Activated CD4-positive, alpha-beta memory T cell treated with anti-CD3 and anti-CD28 coated beads, Interleukin-2, amount 10 ng/mL, durations not matched to agents 7 days and 5 days (primary cell): ENCODE measurements at regions not wholly inside any gene's neighbourhood (a gene's known extent, or its start where the extent isn't known, plus 50 kb on each side); places are given as distances from the start of the nearest gene placed in this dataset.
"Not testable (repeated sequence)": the region's sequence is repeated elsewhere in the genome, so short reads cannot be mapped to it uniquely, and the experiment has no call there.

Experiments
- CTCF ChIA-PET: fragments of 350-600 bp; sonication (Branson Sonifier 250); formaldehyde crosslinking; loops from one replicate; lab custom pipeline; 2021; ENCODE audit warnings: antibody characterized with exemption, inconsistent platforms; lab: Charles Lee
- POLR2A ChIA-PET: fragments of 350-600 bp; sonication (Branson Sonifier 250); formaldehyde crosslinking; loops from one replicate; lab custom pipeline; 2021; ENCODE audit warnings: antibody characterized with exemption; lab: Charles Lee
- DNase-seq: peaks from one replicate; pipeline ENCODE4 v3.0.0-alpha.2; 2020
- H3K27ac Mint-ChIP-seq: one replicate; pipeline ENCODE4 v1.8.0; 2021; ENCODE audit warnings: mild to moderate bottlenecking, mixed read lengths
- H3K27me3 Mint-ChIP-seq: one replicate; pipeline ENCODE4 v1.8.0; 2021; ENCODE audit warnings: mixed read lengths
- H3K36me3 Mint-ChIP-seq: one replicate; pipeline ENCODE4 v1.8.0; 2021; ENCODE audit warnings: low read depth, mixed read lengths
- H3K4me1 Mint-ChIP-seq: one replicate; pipeline ENCODE4 v1.8.0; 2021; ENCODE audit warnings: mixed read lengths
- H3K4me3 Mint-ChIP-seq: one replicate; pipeline ENCODE4 v1.8.0; 2021; ENCODE audit warnings: mild to moderate bottlenecking, mixed read lengths
- H3K9me3 Mint-ChIP-seq: one replicate; pipeline ENCODE4 v1.8.0; 2021; ENCODE audit warnings: mixed read lengths

DNA sequence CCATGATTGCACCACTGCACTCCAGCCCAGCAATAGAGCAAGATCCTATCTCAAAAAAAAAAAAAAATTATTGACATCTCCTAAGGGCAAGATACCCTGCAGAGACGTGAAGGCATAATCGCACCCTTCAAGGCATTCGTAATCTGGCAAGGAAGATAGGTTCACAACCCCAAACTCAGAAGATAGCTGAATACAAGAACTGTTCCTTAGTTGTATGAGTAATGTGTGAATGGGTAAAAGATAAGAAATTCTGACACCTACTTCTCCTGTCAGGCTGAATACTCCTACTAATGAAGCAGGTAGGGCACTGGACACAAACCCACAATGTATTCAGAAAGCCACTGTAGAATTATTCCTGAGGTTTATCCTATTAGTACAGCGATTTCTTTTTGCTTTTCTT lies 882.4 kb upstream of the AUTS2 start:
- H3K9me3 Mint-ChIP-seq: peaks cover 22% of the 10 kb centered on the region
- no peak overlapping the region for H3K4me3 Mint-ChIP-seq
- POLR2A ChIA-PET: no interaction called here
- no peak for DNase-seq
- no peaks in the 10 kb centered on the region for H3K27me3 Mint-ChIP-seq
- CTCF ChIA-PET: no interaction called here
- H3K27ac Mint-ChIP-seq: no peak overlapping the region
- H3K36me3 Mint-ChIP-seq: no peaks in the 10 kb centered on the region
- no peaks in the 10 kb centered on the region for H3K4me1 Mint-ChIP-seq

DNA sequence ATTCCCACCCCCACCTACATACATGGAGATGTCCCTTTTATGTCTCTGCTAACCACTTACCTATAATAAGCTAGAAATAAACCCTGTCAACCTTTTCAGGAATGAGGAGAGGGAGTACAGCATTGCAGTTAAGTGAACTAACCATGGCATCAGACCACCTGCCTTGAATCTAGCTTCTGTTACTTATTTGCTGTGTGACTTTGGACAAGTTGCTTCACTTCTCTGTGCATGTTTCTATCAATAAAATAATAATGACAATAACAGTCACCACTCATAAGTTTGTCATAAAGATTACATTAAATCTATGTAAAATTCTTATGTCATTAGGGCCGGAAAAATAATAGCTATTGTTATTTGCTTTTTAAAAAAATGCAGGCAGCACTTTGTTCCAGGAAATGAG lies 881.1 kb upstream of the AUTS2 start:
- Mint-ChIP-seq H3K27ac (no peak overlapping the region), H3K9me3 (peaks cover 17% of the 10 kb centered on the region), H3K36me3 (no peaks in the 10 kb centered on the region), H3K4me1 (no peaks in the 10 kb centered on the region), H3K27me3 (no peaks in the 10 kb centered on the region), H3K4me3 (no peak overlapping the region)
- POLR2A ChIA-PET: no interaction called here
- CTCF ChIA-PET: no interaction called here
- no peak for DNase-seq

DNA sequence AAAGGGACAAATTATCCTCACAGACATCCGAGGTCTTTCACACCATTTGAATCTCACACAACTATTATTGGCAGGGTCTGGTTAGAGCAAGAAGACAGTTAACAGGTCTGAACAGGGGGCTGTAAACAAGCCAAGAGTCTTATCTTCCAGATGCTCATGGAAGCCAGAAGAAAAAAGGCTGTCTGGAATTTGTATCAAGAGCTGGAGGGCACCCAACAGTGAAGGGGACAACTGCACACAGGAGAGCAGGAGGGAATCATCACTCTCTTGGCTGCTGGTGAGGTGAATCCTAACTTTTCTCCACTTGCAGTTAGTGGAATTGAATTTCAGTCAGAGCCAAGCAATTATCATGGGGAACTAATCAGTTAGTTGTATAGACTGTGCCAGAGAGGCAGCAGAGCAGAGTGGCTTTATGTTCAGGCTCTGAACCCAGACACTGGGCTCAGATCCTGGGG lies 880.2 kb upstream of the AUTS2 start:
- Mint-ChIP-seq H3K27ac (no peak overlapping the region), H3K4me1 (no peaks in the 10 kb centered on the region), H3K9me3 (peaks cover 12% of the 10 kb centered on the region), H3K27me3 (no peaks in the 10 kb centered on the region), H3K4me3 (no peak overlapping the region), H3K36me3 (no peaks in the 10 kb centered on the region)
- ChIA-PET POLR2A (no interaction called here), CTCF (interaction anchor here (0.6 kb wide), 1 partner anchor 332 kb away, joined by 3 read pairs; no protein-coding TSS in a partner anchor)
- no peak for DNase-seq

DNA sequence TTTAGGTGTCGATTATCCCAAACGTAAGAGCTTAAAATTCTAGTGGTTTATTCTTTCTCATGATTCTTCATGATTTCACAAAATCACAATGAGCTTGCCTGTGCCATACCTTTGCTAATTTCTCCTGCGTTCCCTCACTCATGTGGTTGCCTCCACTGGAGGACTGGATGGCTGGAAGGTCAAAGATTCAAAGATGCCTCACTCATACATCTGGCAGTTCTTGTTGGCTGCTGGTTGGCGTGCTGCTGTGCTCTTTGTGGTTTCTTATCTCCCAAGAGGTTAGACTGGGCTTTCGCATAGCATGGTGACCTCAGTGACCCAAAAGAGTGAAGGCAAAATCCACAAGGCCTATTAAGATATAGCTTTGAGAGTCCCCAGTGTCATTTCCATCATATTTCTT lies 877.6 kb upstream of the AUTS2 start:
- H3K4me1 Mint-ChIP-seq: no peaks in the 10 kb centered on the region
- H3K27me3 Mint-ChIP-seq: no peaks in the 10 kb centered on the region
- H3K36me3 Mint-ChIP-seq: no peaks in the 10 kb centered on the region
- no peak overlapping the region for H3K4me3 Mint-ChIP-seq
- POLR2A ChIA-PET: no interaction called here
- peaks cover 11% of the 10 kb centered on the region for H3K9me3 Mint-ChIP-seq
- no peak for DNase-seq
- CTCF ChIA-PET: no interaction called here
- H3K27ac Mint-ChIP-seq: no peak overlapping the region

DNA sequence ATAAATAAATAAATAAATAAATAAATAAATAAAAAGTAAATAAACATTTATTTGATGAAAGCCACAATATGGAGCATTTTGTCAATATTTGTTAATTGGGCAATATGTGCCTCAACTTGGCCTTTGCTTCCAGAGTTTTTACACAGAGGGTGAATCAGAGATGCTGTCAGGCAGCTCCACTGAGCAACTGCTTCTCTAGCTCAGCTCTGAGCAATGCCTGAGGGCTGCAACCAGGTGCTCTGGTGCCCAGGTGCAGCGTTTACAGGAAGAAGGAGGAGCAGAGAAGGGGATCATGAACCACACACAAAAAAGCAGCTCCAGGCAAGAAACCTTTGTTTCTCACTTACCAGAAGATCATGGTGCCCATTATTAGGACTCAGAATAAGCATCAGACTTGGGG lies 876.2 kb upstream of the AUTS2 start:
- Mint-ChIP-seq H3K27me3 (no peaks in the 10 kb centered on the region), H3K4me3 (no peak overlapping the region), H3K27ac (no peak overlapping the region), H3K9me3 (peaks cover 18% of the 10 kb centered on the region), H3K4me1 (no peaks in the 10 kb centered on the region), H3K36me3 (no peaks in the 10 kb centered on the region)
- ChIA-PET CTCF (no interaction called here), POLR2A (no interaction called here)
- DNase-seq: no peak

DNA sequence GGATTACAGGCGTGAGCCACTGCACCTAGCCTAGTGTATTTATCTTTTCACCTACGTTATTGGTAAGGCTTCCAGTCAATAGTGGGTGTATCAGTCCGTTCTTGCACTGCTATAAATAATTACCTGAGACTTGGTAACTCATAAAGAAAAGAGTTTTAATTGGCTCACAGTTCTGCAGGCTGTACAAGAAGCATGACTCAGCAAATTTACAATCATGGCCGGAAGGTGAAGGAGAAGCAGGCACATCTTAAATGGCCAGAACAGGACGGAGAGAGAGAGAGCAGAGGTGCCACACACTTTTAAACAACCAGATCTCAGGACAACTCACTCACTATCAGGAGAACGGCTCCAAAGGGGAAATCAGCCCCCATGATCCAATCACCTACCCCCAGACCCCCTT lies 873.3 kb upstream of the AUTS2 start:
- Mint-ChIP-seq H3K27me3 (no peaks in the 10 kb centered on the region), H3K27ac (no peak overlapping the region), H3K9me3 (peaks cover 12% of the 10 kb centered on the region), H3K36me3 (no peaks in the 10 kb centered on the region), H3K4me3 (no peak overlapping the region), H3K4me1 (no peaks in the 10 kb centered on the region)
- ChIA-PET POLR2A (no interaction called here), CTCF (no interaction called here)
- no peak for DNase-seq

DNA sequence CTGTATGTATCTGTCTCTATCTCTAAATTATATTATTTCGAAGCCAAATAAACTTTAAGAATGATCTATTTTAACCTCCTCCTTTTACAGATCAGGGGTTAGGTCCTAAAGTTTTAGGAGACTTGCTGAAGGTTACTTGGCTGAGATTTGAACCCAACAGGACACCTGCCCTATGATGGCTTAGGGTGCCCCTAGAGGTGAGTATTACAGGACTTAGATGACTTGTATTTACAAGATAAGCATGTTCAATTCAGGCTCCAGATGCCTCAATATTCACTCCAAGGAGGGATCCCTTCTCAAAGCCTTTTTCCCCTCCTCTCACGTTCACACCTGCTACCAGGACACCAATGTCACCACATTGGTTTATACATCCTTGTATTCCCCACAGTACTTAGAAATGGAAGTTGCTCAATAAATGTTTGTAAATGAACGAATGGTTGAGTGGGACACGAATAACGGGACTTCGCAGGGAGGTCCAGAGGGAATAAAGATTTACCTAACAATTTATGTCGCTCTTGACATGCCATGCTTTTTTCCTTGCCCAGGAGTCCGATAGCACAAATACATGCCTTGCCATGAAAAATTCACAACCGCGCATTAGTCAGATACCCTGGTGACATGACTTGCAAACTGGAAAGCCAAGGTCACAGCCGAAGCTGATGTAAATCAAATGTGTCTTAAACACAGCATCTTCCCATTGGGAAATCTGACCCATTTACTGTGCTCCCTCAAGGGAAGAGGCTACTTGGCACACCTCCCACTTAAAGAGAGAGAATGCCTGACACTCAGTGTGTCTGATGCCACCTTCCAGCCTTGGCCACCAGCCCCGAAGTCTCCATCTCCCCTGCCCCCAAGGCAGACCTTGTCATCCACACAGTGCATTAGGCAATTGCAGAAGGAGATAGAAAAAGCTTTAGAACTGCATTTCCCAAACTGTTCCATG lies 872.2 kb upstream of the AUTS2 start:
- Mint-ChIP-seq H3K27me3 (no peaks in the 10 kb centered on the region), H3K36me3 (no peaks in the 10 kb centered on the region), H3K4me3 (no peak overlapping the region), H3K27ac (no peak overlapping the region), H3K9me3 (peaks cover 12% of the 10 kb centered on the region), H3K4me1 (no peaks in the 10 kb centered on the region)
- ChIA-PET CTCF (no interaction called here), POLR2A (no interaction called here)
- no peak for DNase-seq

DNA sequence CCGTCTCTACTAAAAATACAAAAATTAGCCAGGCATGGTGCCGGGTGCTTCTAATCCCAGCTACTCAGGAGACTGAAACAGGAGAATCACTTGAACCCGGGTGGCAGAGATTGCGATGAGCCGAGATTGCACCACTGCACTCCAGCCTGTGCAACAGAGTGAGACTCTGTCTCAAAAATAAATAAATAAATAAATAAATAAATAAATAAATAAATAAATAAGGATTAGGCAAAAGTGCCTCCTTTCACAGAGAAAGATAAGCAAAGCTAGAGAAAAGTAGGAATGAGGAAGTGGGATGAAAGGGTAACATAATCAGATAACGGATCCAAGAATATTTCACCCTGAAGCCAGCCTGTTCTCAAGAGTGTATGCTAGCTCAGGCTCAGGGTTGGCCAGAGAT lies 869.6 kb upstream of the AUTS2 start:
- H3K27ac Mint-ChIP-seq, DNase-seq, H3K36me3 Mint-ChIP-seq, H3K4me3 Mint-ChIP-seq, POLR2A ChIA-PET, H3K9me3 Mint-ChIP-seq, H3K4me1 Mint-ChIP-seq, H3K27me3 Mint-ChIP-seq, CTCF ChIA-PET: not testable (repeated sequence)

DNA sequence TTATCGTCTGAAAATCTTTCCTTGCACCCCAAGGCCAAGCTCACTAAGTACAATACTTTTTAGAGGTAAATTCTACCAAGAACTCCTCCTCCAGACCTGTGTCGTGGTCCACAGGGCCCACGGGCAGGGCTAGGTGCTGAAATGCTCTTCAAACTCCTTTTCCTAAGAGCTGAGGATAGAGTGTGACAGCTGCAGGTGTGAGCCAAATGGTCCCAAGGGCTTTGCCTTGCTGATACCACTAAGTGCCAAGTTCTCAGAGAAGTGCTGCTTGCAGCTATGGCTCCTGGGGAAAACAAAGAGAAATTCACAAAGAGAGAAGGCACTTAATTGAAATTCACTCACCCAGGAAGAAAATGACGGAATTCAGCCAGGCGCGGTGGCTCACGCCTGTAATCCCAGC lies 868.9 kb upstream of the AUTS2 start:
- no peak overlapping the region for H3K4me3 Mint-ChIP-seq
- H3K4me1 Mint-ChIP-seq: no peaks in the 10 kb centered on the region
- peaks cover 9% of the 10 kb centered on the region for H3K9me3 Mint-ChIP-seq
- no peak for DNase-seq
- no peak overlapping the region for H3K27ac Mint-ChIP-seq
- H3K36me3 Mint-ChIP-seq: no peaks in the 10 kb centered on the region
- ChIA-PET CTCF (no interaction called here), POLR2A (no interaction called here)
- H3K27me3 Mint-ChIP-seq: no peaks in the 10 kb centered on the region

DNA sequence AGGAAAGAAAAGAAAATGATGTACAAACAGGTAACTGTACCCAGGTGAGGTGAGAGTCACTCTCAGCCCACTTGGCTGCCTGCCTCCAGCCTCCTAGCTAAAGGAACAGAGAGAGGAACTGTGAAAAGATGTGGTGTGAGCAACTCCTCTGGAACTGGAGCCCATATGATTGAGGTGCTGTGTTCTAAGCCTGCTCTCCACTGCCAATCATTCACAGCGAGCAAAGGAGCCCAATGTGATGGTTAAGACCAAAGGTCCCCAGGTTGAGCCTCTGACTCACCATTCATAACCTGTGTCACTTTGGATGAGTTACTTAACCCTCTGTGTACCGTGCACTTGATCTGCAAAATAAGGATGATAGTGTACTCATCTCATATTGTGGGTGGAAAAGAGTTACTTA lies 868.1 kb upstream of the AUTS2 start:
- Mint-ChIP-seq H3K27me3 (no peaks in the 10 kb centered on the region), H3K27ac (no peak overlapping the region), H3K4me1 (no peaks in the 10 kb centered on the region), H3K9me3 (peaks cover 10% of the 10 kb centered on the region), H3K4me3 (no peak overlapping the region), H3K36me3 (no peaks in the 10 kb centered on the region)
- ChIA-PET CTCF (no interaction called here), POLR2A (no interaction called here)
- no peak for DNase-seq

DNA sequence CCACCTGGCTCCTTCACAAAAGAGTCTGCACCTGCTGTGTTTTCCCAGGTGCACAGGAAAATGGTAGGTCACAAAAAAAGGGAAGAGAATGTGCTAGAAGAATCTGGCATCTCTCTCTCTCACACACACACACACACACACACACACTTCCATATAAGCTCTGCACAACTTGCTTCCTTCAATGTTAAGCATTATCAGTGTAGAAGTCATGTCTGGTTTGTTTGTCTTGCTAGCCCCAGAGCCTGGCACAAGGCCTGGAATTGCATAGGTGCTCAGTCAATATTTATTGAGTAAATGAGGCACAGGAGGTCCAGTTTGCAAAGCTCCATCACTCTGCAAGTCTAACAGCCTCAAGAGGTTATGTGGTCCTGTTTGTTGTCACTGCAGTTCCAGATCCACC lies 867.3 kb upstream of the AUTS2 start:
- DNase-seq: no peak
- H3K4me3 Mint-ChIP-seq: no peak overlapping the region

DNA sequence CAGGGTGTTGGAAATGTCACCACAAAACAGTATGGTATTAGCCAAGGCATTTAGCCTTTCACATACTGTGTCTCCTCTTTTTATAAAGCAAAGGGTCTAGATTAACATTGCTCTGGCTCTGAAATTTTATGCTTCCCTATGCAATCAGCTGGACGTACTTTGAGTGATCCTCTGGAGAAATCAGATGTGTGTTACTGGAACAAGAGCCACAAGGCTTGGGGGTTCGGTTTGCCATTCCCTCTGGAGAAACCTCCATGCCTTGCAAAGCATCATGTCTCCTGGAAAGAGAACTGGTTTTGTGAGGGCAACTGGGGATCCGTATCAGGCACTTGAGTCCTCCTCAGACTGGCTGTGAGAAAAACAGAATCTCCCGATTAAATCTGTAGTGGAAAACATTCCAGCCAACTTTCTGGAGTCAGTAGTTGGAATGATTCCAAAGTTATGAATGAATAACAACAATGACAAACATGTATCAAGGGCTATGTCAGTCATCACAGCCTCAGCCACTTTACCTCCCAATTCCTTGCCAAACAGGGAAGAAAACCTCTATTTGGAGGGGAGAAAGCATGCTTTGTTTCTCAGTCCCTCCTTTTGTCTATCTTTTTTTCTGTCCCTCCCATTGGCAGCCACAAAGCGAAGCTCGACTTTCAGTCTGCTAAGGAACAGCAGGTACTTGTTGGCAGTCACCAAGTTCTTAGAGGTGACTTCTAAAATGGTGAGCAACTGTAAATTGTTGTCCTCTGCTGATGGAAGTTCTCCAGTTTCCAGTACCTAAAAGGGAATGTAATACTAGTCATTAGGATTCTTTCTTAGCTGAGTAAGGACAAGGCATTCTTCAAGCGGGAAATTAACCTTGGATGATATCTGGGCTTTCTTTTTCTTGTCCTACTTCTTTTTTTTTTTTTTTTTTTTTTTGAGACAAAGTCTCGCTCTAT lies 864.8 kb upstream of the AUTS2 start:
- POLR2A ChIA-PET: no interaction called here
- no peak for DNase-seq
- no peak overlapping the region for H3K27ac Mint-ChIP-seq
- peaks cover 5% of the 10 kb centered on the region for H3K9me3 Mint-ChIP-seq
- no peak overlapping the region for H3K4me3 Mint-ChIP-seq
- no peaks in the 10 kb centered on the region for H3K4me1 Mint-ChIP-seq
- CTCF ChIA-PET: no interaction called here
- no peaks in the 10 kb centered on the region for H3K36me3 Mint-ChIP-seq
- H3K27me3 Mint-ChIP-seq: no peaks in the 10 kb centered on the region

More for the DNA sequence above, 867.3 kb upstream of the AUTS2 start:
- H3K27me3 Mint-ChIP-seq: no peaks in the 10 kb centered on the region
- ChIA-PET POLR2A (no interaction called here), CTCF (no interaction called here)
- peaks cover 9% of the 10 kb centered on the region for H3K9me3 Mint-ChIP-seq
- H3K36me3 Mint-ChIP-seq: no peaks in the 10 kb centered on the region
- no peaks in the 10 kb centered on the region for H3K4me1 Mint-ChIP-seq
- no peak overlapping the region for H3K27ac Mint-ChIP-seq

DNA sequence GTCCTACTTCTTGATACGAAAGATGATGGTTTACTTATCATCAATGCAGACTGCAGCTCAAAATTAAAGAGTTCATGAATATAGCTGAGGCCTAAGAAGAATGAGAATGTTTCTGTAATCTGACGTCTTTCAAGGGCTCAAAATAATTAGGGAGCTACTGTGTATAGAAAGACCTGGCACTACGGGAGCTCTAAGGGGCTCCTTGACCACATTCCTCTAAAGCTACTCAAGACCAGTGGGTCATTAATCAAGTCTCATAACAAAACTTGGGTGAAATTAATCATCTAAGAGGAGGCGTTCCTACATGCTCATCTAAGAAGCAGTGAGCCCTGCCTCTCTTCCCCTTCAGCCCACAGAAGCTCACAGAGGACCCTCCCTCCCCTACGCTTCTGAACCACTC lies 863.8 kb upstream of the AUTS2 start:
- ChIA-PET CTCF (no interaction called here), POLR2A (no interaction called here)
- no peaks in the 10 kb centered on the region for H3K27me3 Mint-ChIP-seq
- H3K36me3 Mint-ChIP-seq: no peaks in the 10 kb centered on the region
- H3K4me1 Mint-ChIP-seq: no peaks in the 10 kb centered on the region
- peaks cover 5% of the 10 kb centered on the region for H3K9me3 Mint-ChIP-seq
- H3K27ac Mint-ChIP-seq: no peak overlapping the region
- H3K4me3 Mint-ChIP-seq: no peak overlapping the region
- no peak for DNase-seq
